C1 segment of cervical spinal cord (tissue), 14 donors: ENCODE measurements at regions not wholly inside any gene's neighbourhood (a gene's known extent, or its start where the extent isn't known, plus 50 kb on each side); places are given as distances from the start of the nearest gene placed in this dataset.

Source experiments
- DNase-seq, 14 donors: peaks; one replicate each; lab custom pipeline; 2025; lab: John Stamatoyannopoulos, UW

GRCh38 chr1:218135371-218135770, 149.7 kb upstream of the RRP15 start:
- DNase-seq = no peak

- DNase-seq = no peak
These were observed 145.3 kb upstream of the RRP15 start for GRCh38 chr1:218139761-218140160.

GRCh38 chr1:218156595-218156994, 128.5 kb upstream of the RRP15 start:
- no peak for DNase-seq

GRCh38 chr1:218163371-218163770, 121.7 kb upstream of the RRP15 start:
- DNase-seq = no peak

- no peak for DNase-seq
These were observed 120.8 kb upstream of the RRP15 start for GRCh38 chr1:218164111-218164929.

GRCh38 chr1:218164930-218165700, 120.0 kb upstream of the RRP15 start:
- DNase-seq = no peak

GRCh38 chr1:218165701-218166114, 119.4 kb upstream of the RRP15 start:
- DNase-seq = no peak

GRCh38 chr1:218166268-218166945, 118.7 kb upstream of the RRP15 start:
- DNase-seq = no peak

GRCh38 chr1:218171302-218171893, 113.7 kb upstream of the RRP15 start:
- no peak for DNase-seq

- no peak for DNase-seq
These were observed 102.6 kb upstream of the RRP15 start for GRCh38 chr1:218182455-218182854.

- DNase-seq = no peak
These were observed 84.1 kb upstream of the RRP15 start for GRCh38 chr1:218200979-218201378.

- no peak for DNase-seq
These were observed 83.5 kb upstream of the RRP15 start for GRCh38 chr1:218201601-218202000.

- DNase-seq = no peak
These were observed 79.4 kb upstream of the RRP15 start for GRCh38 chr1:218205721-218206120.

- no peak for DNase-seq
These were observed 77.9 kb upstream of the RRP15 start for GRCh38 chr1:218207194-218207593.

- no peak for DNase-seq
These were observed 75.7 kb upstream of the RRP15 start for GRCh38 chr1:218209351-218209861.

GRCh38 chr1:218211241-218211640, 73.9 kb upstream of the RRP15 start:
- DNase-seq = no peak

GRCh38 chr1:218217040-218217439, 68.1 kb upstream of the RRP15 start:
- no peak for DNase-seq

- no peak for DNase-seq
These were observed 65.6 kb upstream of the RRP15 start for GRCh38 chr1:218219460-218219859.

- no peak for DNase-seq
These were observed 61.0 kb upstream of the RRP15 start for GRCh38 chr1:218224101-218224500.

GRCh38 chr1:218226005-218226404, 59.1 kb upstream of the RRP15 start:
- DNase-seq = no peak
